C4-2B (cell line): ENCODE measurements at regions not wholly inside any gene's neighbourhood (a gene's known extent, or its start where the extent isn't known, plus 50 kb on each side); places are given as distances from the start of the nearest gene placed in this dataset.

Experiments
- CTCF ChIP-seq: fragments of 450-650 bp; conservative IDR thresholded peaks from 2 replicates; pipeline ENCODE4 v1.5.1; 2017; ENCODE audit warnings: mild to moderate bottlenecking
- ZFX ChIP-seq: fragments of 450-650 bp; IDR thresholded peaks from 2 replicates; pipeline ENCODE4 v1.6.1; 2017

DNA sequence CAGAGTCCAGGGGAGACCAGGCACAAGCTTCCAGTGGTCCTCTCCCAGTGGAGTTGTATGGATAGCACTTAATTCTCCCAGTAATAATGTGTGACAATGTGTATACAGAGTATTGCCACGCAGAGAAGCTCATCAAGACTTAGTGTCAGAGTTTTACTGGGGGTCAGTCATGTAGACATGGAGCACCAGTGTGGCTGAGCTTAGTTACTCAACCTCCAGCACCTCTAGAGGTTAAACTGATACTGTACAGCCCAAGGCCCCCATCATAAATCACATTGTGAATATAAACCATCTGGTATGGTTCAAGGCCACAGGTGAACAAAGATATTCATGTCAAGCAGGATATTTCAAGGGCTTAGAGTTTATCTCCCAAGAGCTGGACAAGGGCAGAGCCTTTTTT, 378.1 kb upstream of the TMPO start:
- TF ChIP-seq CTCF (no peak), ZFX (no peak)
